ENCODE measurements at regions not wholly inside any gene's neighbourhood (a gene's known extent, or its start where the extent isn't known, plus 50 kb on each side); places are given as distances from the start of the nearest gene placed in this dataset.

- no peak for TF ChIP-seq POLR2A (IDR thresholded peaks at IDR 0.05)
- no peak for TF ChIP-seq CTCF (IDR thresholded peaks at IDR 0.05)
Observed at GRCh38 chr3:127459891-127460290, 130.6 kb downstream of the TPRA1 start.
